22Rv1 (cell line): ENCODE measurements at regions not wholly inside any gene's neighbourhood (a gene's known extent, or its start where the extent isn't known, plus 50 kb on each side); places are given as distances from the start of the nearest gene placed in this dataset.

Source experiments
- ZFX ChIP-seq: fragments of 450-650 bp; IDR thresholded peaks from 2 replicates; pipeline ENCODE4 v1.6.1; 2017; ENCODE audit warnings: antibody characterized with exemption, borderline replicate concordance
- TF ChIP-seq, protein P1 (sequence below): fragments of 450-650 bp; IDR thresholded peaks from 2 replicates; pipeline ENCODE4 v1.5.1; 2017; ENCODE audit warnings: mild to moderate bottlenecking

DNA sequence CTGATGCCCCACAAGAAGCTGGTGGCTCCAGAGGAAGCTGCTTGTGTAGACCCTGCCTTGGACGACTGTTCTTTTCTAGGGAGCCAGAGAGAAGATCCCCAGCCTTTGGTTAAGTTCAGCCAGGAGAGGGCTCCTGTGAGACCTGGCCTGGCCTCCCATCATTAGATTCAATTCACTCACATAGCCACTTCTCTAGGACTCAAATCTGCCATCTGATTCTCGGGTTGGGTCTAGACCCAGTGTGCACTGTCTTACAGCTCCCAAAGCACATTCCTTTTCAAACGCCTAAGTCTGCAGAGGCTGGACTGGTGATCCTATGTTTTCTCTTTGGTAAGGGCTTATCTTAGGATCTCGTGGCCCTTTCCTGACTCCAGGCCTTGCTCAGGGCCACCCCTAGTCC is 81.7 kb upstream of the NPHP3 start:
- TF ChIP-seq, protein P1, sequence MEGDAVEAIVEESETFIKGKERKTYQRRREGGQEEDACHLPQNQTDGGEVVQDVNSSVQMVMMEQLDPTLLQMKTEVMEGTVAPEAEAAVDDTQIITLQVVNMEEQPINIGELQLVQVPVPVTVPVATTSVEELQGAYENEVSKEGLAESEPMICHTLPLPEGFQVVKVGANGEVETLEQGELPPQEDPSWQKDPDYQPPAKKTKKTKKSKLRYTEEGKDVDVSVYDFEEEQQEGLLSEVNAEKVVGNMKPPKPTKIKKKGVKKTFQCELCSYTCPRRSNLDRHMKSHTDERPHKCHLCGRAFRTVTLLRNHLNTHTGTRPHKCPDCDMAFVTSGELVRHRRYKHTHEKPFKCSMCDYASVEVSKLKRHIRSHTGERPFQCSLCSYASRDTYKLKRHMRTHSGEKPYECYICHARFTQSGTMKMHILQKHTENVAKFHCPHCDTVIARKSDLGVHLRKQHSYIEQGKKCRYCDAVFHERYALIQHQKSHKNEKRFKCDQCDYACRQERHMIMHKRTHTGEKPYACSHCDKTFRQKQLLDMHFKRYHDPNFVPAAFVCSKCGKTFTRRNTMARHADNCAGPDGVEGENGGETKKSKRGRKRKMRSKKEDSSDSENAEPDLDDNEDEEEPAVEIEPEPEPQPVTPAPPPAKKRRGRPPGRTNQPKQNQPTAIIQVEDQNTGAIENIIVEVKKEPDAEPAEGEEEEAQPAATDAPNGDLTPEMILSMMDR = peak; percentile 24; the same call in 1 of the 2 replicates
- no peak for TF ChIP-seq ZFX
